GM12891 (cell line): ENCODE measurements at regions not wholly inside any gene's neighbourhood (a gene's known extent, or its start where the extent isn't known, plus 50 kb on each side); places are given as distances from the start of the nearest gene placed in this dataset.

Experiments used
- POLR2AphosphoS5 ChIP-seq: IDR thresholded peaks from 2 replicates; pipeline ENCODE4 v1.6.1; 2011; ENCODE audit warnings: low read depth, low read length, control low read depth
- TAF1 ChIP-seq: IDR thresholded peaks from 2 replicates; pipeline ENCODE4 v1.6.1; 2011; ENCODE audit warnings: low read depth, low read length, control low read depth

DNA sequence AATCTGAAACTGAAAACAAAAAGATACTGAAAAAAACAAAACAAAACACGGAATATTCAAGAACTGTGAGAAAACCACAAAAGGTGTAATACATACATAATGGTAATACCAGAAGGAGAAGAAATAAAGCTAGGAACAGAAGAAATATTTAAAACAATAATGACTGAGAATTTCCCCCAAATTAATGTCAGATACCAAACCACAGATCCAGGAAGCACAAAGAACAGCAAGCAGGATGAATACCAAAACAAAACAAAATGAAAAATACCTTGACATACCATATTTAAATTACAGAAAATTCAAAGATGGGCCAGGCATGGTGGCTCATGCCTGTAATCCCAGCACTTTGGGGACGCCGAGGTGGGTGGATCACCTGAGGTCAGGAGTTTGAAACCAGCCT is 57.7 kb upstream of the PARD3 start:
- TF ChIP-seq POLR2AphosphoS5: no peak
- no peak for TF ChIP-seq TAF1
